ENCODE measurements at regions not wholly inside any gene's neighbourhood (a gene's known extent, or its start where the extent isn't known, plus 50 kb on each side); places are given as distances from the start of the nearest gene placed in this dataset.

DNA sequence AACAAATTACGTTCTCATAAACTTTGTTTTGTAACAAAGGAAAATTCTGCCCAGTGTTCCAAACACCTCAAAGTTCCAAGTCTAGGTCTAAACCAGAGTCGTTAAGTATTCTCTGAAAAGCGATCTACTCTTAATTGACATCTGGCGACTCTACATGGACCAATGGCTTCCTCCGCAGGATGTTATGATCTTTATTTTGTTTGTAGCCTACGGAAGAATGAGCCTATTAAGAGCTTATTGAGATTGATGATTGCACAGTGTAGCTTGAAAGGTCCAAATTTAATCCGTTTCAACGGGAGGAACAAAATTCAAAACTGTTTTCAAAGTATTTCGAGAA, 61.1 kb downstream of the FAM217A start:
- no peak for TF ChIP-seq POLR2A (IDR thresholded peaks at IDR 0.05; ENCODE audit: extremely low read depth, insufficient read length)
- TF ChIP-seq MYC (IDR thresholded peaks at IDR 0.05; ENCODE audit: low read depth, low read length) = peak; percentile 34; the same call in 1 of the 2 replicates
- no peak for TF ChIP-seq CTCF (IDR thresholded peaks at IDR 0.05; ENCODE audit: low read depth, low read length)
- no peak for TF ChIP-seq MAX (IDR thresholded peaks at IDR 0.05; ENCODE audit: low read depth, low read length)
- DNase-seq (ENCODE audit: low read depth) = peak; percentile 66
- peak overlapping the region; percentile 92 for H3K4me3 ChIP-seq (ENCODE audit: low read depth, low read length)

- H3K4me3 ChIP-seq (ENCODE audit: low read depth, low read length) = peak overlapping the region; percentile 92
- peak; percentile 99 for DNase-seq (ENCODE audit: low read depth)
- TF ChIP-seq POLR2A (IDR thresholded peaks at IDR 0.05; ENCODE audit: extremely low read depth, insufficient read length) (peak; percentile 59), CTCF (IDR thresholded peaks at IDR 0.05; ENCODE audit: low read depth, low read length) (peak; percentile 5), MYC (IDR thresholded peaks at IDR 0.05; ENCODE audit: low read depth, low read length) (peak; percentile 78), MAX (IDR thresholded peaks at IDR 0.05; ENCODE audit: low read depth, low read length) (peak; percentile 85)
Measured at GRCh38 chr6:4018171-4018923, 60.6 kb downstream of the FAM217A start.
